ENCODE measurements at regions not wholly inside any gene's neighbourhood (a gene's known extent, or its start where the extent isn't known, plus 50 kb on each side); places are given as distances from the start of the nearest gene placed in this dataset.

GRCh38 chrX:124540474-124540873, 194.1 kb downstream of the SH2D1A start:
- TF ChIP-seq CTCF (IDR thresholded peaks at IDR 0.05; ENCODE audit: low read length) (no peak), EZH2 (IDR thresholded peaks at IDR 0.05; ENCODE audit: borderline replicate concordance, low read length) (no peak)
